DND-41 (cell line): ENCODE measurements at regions not wholly inside any gene's neighbourhood (a gene's known extent, or its start where the extent isn't known, plus 50 kb on each side); places are given as distances from the start of the nearest gene placed in this dataset.
"Not testable (repeated sequence)": the region's sequence is repeated elsewhere in the genome, so short reads cannot be mapped to it uniquely, and the experiment has no call there.

Experiments
- CTCF ChIP-seq: IDR thresholded peaks from 2 replicates; pipeline ENCODE4 v1.5.1; 2012; ENCODE audit warnings: borderline replicate concordance, low read length, moderate library complexity, mild to moderate bottlenecking; ENCODE audit not compliant: poor library complexity, severe bottlenecking; ENCODE audit errors: extremely low read depth
- EZH2 ChIP-seq: IDR thresholded peaks from 3 replicates; pipeline ENCODE4 v1.6.1; 2012; ENCODE audit warnings: borderline replicate concordance, low read depth, mild to moderate bottlenecking, moderate library complexity, low read length, inconsistent platforms; ENCODE audit not compliant: severe bottlenecking

GRCh38 chr7:51540906-51541305, 224.3 kb upstream of the COBL start:
- not testable (repeated sequence) for TF ChIP-seq CTCF, EZH2
